GM12873 (cell line): ENCODE measurements at regions not wholly inside any gene's neighbourhood (a gene's known extent, or its start where the extent isn't known, plus 50 kb on each side); places are given as distances from the start of the nearest gene placed in this dataset.

Experiments used
- TF ChIP-seq, protein P1 (sequence below): IDR thresholded peaks from 2 replicates; pipeline ENCODE4 v1.5.1; 2012; ENCODE audit warnings: low read depth, mild to moderate bottlenecking, moderate library complexity, low read length, control low read depth; ENCODE audit not compliant: insufficient read depth; ENCODE audit errors: missing control alignments

DNA sequence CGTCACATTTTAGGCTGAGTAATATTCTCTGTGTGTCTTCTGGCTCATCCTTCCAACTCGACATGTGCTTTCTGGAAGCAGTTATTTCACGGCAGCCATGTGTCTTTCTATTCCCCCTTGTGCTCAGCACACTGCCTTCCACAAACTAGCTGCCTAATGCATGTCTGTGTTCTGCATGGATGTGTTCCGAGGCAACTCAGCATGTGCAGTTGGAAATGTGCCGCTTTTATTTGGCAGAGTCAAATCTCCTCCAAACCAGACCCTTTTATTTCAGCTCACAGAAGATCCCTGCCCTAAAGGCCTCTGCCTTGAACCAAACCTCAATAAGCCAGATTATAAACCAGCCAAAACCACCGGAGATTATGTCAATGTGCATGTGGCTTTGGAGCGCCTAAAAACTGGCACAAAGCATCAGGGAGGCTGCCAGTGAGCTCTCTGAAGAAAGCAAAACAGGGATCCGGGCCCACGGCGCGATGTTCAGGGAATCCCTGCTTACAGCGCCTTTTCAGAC is 360.2 kb downstream of the DEPDC1B start:
- TF ChIP-seq, protein P1, sequence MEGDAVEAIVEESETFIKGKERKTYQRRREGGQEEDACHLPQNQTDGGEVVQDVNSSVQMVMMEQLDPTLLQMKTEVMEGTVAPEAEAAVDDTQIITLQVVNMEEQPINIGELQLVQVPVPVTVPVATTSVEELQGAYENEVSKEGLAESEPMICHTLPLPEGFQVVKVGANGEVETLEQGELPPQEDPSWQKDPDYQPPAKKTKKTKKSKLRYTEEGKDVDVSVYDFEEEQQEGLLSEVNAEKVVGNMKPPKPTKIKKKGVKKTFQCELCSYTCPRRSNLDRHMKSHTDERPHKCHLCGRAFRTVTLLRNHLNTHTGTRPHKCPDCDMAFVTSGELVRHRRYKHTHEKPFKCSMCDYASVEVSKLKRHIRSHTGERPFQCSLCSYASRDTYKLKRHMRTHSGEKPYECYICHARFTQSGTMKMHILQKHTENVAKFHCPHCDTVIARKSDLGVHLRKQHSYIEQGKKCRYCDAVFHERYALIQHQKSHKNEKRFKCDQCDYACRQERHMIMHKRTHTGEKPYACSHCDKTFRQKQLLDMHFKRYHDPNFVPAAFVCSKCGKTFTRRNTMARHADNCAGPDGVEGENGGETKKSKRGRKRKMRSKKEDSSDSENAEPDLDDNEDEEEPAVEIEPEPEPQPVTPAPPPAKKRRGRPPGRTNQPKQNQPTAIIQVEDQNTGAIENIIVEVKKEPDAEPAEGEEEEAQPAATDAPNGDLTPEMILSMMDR: no peak

DNA sequence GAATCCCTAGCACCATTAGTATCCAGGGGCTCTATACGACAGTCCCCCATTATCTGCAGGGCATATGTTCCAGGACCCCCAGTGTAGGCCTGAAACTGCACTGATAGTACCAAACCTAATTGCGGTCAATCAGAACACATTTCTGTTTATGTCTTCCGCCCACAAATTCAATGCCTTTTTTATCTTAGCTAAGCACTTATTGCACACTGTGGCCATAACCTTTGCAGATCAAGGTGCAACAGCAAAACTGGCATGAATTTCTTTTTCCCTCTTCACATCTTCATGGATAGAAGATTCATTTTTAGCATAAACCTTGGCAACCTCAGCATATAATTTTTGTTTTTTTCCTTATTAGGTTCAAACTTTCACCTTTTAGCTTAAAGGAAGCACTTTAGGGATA is 361.1 kb downstream of the DEPDC1B start:
- TF ChIP-seq, protein P1: no peak

DNA sequence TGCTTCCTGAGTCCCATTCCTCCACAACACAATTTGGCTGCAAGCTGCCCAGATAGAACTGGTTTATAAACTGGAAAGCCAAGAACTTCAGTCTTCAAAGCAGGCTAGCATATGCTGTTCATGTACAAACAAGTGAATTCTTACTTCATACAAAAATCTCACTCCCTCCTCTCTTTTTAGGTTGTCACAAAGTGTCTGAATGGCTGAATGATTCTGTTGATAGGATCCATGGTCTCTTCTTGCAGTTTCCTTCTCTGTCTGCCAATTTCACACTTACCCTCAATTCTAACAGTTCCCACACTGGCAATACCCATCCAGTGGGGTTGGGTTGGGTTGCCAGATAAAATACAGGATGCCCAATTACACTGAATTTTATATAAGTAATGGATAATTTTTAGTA is 363.5 kb downstream of the DEPDC1B start:
- TF ChIP-seq, protein P1: no peak

DNA sequence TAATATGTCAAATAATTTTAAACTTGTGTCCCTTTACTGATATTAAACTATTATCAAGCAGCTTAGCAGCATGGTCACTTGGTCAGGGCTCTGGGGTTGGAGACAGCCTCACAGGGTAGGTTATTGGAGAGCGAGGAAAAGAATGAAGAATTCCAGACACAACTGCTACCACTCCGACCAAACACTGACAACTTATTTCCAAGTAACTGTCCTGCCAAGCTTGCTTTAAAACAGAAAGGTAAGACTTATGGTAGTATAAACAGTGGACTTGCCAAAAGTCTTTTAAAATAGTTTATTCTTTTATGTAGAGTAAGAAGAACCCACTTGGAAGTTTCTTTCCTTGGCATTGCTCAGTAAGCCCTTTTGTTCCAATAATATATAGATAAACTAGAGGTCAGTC is 364.1 kb downstream of the DEPDC1B start:
- TF ChIP-seq, protein P1: no peak

DNA sequence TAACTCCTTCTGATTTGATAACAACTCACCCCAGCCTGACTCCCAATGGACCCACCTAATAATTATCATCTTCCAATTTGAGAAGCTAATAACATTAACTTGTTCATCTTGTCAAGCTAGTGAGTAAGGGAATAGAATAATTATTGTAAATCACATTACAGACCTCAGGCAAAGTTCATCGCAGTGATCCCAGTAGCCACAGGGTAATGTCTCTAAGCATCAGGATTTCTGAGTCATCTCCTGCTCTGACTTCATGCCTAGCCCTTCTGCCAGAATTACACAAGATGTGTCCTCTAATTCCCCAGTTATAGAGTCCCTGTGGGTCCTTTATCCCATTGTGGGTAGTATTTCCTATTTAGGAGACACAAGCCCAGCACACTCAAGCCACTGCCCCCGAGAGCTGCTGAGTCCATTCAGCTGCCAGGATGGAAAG is 365.7 kb downstream of the DEPDC1B start:
- TF ChIP-seq, protein P1: no peak

DNA sequence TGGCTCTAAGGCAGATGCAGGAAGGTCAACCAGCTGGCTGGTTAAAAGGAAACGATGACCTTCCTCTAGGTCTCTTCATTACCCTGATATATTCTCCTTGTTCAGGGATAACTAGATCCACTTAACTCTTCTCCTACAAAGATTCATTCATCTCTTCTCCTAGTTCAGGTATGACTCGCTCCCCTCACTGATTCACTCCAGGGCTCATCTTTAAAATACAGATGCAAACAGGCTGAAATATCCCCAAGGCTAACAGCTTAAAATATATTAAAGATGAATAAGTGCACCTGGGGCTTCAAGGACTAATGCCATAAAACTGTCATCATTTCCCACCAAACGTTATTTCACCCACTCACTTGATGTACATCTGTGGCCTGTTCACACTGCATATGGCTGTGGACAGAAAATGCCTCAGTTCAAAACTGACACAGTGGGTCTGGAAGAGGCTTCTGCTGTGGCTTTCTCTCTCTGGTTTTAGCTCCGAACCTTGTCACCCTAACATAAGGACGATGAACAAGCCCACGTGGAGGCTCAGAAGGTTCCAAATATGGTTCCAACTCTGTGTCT is 366.9 kb downstream of the DEPDC1B start:
- TF ChIP-seq, protein P1: no peak

DNA sequence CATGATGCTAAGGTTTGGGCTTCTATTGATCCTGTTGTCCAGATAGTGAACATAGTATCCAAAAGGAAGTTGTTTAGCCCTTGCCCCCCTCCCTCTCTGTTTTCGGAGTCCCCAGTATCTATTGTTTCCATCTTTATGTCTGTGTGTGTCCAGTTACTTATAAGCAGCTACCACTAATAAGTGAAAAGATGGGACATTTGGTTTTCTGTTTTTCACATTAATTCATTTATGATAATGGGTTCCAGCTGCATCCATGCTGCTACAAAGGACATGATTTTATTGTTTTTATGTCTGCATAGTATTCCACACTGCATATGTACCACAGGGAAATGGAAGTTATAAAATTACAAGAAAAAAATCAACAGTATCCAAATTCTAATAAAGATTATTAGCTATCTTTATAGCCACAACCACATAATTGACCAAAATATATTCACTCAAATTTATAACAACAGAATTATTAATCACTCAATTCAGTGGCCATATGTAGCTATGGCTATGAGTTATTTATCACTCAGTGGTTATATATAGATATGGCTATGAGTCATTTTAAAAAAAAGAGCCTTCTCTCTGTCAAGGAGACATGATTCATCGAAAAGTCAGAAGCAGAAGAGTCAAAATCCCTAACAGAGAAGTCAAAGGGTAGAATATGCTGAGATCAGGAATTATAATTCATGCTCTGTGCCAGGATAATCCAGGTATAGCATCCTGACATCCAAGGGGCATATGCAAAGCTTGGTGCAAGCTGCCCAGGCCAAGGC is 367.5 kb downstream of the DEPDC1B start:
- TF ChIP-seq, protein P1: no peak
